NCI-H1930 (cell line): ENCODE measurements at regions not wholly inside any gene's neighbourhood (a gene's known extent, or its start where the extent isn't known, plus 50 kb on each side); places are given as distances from the start of the nearest gene placed in this dataset.

ENCODE experiments used
- DNase-seq, 2 experiments: peaks; one replicate each; lab custom pipeline; 2025; lab: John Stamatoyannopoulos, UW

GRCh38 chr11:116182356-116182966, 590.3 kb downstream of the BUD13 start:
- DNase-seq, result no peak

DNA sequence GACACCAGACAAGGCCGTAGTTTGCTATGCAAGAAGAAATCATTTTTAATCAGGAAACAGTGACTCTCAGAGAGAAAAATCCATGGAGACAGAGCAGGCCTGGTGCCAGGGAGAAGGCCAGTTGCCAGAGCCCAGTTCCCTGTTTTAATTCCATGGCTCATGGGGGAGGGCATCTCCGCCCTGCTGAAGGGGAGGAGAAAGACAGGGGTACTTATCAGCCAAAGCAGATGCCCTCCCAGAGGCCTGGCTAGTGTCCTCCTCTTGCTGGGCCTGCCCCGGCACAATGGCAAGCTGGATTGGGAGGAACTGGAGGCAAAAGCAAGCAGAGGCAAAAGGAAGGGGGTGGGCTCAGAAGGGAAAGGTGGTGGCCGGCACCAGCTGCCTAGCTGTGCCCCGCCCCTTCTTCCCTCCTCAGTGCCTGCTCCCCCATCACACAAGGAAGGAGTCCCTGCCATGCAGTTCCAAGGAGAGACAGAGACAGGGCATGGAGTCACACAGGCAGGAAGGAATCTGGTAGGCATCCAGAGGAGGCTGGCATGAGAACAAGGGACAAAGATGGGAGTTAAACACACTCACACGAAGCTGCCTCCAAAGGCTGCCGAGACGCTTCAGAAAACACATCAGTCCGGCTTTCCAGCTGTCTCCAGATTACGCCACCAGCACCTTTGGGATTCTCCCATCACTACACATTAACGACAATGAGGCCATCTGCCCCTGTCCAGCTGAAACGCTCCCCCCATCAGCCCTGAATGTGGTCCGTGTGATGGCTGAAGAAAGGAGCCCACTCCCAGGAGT, 591.8 kb downstream of the BUD13 start:
- no peak for DNase-seq

DNA sequence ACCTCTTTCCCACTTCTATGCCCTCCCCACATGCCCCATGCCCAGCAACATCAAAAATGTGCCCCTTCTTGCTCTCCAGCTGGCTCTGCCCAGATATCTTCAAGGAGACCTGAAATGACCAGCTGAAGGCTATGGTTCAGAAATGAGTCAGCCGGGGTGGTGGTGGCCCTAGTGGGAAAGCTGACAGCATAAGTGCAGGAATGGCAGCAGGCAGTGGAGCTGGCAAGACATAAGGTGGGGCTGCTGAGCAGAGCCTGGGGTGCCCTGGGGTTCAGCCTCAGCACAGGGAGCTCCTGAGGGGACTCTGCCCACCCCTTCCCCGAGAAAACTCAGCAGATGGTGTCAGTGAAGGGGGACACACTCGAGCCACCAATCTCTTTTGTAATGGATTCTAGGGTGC, 593.4 kb downstream of the BUD13 start:
- no peak for DNase-seq

DNA sequence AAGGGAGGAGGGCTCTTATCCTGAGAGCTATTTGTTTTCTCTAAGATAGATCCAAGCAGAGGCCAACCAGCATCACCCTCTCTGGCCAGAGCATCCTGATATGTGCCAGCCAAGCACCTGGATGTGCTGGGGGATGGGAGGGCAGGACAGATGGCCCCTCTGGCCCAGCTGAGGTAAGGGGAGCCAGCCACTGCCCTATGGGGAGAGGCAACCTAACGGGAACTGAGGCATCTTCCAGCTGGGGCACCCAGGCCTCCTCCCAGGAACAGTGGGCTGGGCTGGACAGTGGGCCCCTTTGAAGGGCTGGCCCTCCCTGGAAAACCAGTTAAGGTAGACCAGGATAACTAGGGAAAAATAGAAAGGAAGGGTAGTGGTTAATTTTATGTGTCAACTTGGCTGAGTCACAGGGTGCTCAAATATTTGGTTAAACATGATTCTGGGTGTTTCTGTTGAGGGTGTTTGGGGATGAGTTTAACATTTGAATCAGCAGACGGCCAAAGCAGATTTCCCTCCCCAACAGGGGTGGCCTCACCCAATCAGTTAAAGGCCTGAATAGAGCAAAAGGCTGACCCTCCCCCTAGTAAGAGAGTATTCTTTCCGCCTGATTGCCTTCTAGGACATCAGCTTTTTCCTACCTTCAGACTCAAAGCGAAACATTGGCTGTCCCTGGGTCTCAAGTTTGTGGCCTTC, 595.1 kb downstream of the BUD13 start:
- no peak for DNase-seq

DNA sequence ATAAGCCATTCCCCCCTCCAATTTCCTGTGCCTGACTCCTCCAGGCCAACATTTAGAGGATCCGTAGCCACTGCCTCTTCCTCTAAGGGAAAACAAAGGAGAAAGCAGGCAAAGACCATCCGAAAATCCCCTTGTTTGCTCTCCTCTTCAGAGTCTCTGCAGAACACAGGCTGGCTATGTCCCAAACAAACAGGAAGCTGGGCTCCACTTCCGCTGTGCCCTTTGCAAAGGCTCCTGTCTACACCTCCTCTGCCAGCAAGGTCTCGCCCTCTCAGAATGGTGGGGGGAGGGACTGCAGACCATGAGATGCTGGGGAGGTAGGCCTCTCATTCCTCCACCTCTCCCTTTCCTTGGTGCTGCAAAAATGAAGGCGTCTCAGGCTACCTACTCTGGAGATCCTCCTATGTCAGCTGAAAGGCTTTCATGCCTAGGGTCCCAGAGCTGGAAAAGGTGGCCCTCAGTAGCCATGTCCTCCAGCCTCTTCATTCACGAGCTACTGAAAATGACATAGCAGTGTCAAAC, 596.2 kb downstream of the BUD13 start:
- DNase-seq, result no peak

GRCh38 chr11:116175707-116176106, 597.1 kb downstream of the BUD13 start:
- no peak for DNase-seq

DNA sequence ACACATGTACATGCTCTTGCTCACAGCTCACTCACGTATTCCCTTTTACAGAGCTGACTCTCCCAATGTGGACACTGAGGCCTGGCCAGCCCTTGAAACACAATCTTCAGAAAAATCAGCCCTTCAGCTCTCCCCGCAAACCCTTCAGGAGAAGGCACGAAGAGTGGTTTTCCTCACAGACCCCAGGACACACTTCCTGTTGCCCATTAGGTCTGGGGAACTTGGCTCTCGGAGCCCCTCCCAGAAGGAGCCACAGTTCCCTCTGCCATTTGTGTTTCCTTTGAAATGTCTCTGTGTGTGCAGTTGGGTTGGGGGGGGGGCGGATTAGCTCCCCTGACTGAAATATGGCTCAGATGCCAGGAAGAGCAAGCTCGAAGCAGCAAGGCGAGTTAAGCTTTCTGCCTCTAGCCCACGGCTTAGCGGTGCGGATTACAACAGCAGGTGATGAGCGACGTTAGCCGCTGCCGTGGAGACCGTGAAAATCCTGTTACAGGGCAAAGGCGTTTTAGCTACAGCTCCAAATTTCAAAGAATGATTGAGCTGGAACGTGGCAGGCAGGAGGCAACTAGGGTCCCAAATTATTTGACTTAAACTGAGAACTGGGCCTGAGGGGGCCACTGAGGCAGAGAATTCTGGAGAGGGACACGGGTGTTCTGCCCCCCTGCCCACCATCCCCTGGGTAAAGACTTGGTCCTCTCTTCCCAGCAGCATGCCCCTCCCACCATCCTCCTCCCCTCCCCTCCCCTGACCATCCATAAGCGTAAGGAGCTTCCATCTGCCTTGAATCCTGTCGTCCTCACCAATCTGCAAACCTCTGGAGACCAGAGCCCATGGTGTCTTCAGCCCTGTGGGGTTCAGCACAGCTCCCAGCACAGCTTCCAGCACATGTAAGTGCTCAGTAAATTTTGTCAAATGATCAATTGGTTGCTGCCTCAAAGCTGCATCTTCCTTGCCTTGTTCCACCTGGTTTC, 598.6 kb downstream of the BUD13 start:
- no peak for DNase-seq

DNA sequence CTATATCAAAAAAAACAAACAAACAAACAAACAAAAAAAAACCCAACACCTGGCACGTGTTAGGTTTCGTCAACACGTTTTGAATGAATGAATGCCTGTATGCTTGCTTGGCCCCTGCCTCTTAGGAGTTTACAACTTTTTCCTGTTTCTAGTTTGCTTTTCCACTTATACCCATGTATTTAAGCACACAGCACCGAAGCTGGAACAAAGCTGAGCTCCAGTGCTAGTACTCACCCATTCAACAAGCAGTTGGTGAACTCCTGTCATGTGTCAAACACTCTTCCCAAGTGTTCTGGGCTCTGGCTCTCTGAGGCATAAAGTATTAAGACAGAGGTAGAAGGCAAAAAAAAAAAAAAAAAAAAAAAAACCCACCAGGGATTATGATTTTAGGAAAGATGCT, 599.3 kb downstream of the BUD13 start:
- DNase-seq, result no peak

GRCh38 chr11:116172851-116173250, 599.9 kb downstream of the BUD13 start:
- no peak for DNase-seq

GRCh38 chr11:116172156-116172555, 600.6 kb downstream of the BUD13 start:
- DNase-seq, result no peak

GRCh38 chr11:116171271-116172140, 601.3 kb downstream of the BUD13 start:
- no peak for DNase-seq

- DNase-seq, result no peak
Measured at GRCh38 chr11:116170526-116171120, 602.2 kb downstream of the BUD13 start.

DNA sequence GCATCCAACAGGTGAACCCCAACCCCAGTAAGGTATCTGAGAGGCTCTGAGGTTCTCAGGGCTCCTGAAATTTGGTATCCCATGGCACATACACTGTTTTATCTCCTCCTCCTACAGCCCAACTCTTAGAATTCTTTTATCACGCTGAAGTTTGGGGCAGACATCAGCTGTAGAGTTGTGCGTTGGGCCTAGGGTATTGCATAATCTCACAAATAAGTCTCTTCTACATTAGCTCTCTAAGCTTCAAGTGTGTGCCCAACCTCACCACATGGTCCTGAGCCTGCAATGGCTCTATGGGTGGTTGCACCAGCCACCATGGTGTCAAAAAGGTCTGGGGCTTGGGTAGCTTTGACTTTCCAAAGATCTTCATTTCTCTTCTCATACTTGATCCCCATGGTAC, 603.0 kb downstream of the BUD13 start:
- DNase-seq, result no peak

- no peak for DNase-seq
Measured at GRCh38 chr11:116168459-116168787, 604.4 kb downstream of the BUD13 start.

DNA sequence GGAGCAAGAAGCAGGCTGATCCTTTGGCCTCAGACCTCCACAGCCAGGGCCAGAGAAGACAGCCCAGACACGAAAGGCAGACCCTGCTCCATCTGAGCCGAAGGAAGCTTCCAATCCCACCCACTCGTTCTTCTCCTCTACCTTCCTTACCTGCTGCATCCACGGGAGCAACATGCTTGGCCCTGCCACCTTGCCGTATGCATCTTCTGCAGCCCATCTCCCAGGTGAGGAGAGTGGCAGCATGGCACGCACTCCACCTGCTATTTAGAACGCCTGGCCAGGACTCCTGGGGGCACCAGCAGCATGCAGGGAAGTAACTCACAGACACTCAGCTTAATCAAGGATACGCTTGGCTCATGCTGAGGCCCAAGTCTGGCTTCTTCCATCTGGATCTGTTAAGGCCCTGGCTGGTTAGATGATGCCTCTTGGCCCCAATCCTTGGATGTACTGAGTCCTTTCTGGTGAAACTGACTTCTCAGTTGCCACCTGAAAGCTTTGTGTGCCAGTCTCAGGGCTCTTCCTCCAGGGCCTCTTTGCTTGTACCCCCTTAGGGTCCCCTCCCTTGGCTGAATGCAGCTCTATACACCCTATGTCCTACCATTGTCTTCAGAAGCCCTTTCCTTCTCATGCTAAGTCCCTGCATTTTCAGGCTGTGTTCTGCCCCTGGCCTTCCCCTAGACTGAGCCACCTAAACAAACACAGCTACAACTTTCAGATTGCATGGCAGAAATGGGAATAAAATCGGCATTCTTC, 604.9 kb downstream of the BUD13 start:
- no peak for DNase-seq

GRCh38 chr11:116166573-116167465, 606.0 kb downstream of the BUD13 start:
- DNase-seq, result no peak

GRCh38 chr11:116164843-116165242, 607.9 kb downstream of the BUD13 start:
- DNase-seq, result no peak

- DNase-seq, result no peak
Measured at GRCh38 chr11:116162886-116163230, 609.9 kb downstream of the BUD13 start.
